ENCODE measurements at regions not wholly inside any gene's neighbourhood (a gene's known extent, or its start where the extent isn't known, plus 50 kb on each side); places are given as distances from the start of the nearest gene placed in this dataset.

- peak; percentile 74 for DNase-seq (ENCODE audit: low read depth)
Measured at GRCh38 chr6:148242180-148242579, 100.5 kb upstream of the SASH1 start.

GRCh38 chr6:148244217-148244935, 98.3 kb upstream of the SASH1 start:
- no peak for DNase-seq (ENCODE audit: low read depth)

GRCh38 chr6:148247386-148248063, 95.1 kb upstream of the SASH1 start:
- no peak for DNase-seq (ENCODE audit: low read depth)

DNA sequence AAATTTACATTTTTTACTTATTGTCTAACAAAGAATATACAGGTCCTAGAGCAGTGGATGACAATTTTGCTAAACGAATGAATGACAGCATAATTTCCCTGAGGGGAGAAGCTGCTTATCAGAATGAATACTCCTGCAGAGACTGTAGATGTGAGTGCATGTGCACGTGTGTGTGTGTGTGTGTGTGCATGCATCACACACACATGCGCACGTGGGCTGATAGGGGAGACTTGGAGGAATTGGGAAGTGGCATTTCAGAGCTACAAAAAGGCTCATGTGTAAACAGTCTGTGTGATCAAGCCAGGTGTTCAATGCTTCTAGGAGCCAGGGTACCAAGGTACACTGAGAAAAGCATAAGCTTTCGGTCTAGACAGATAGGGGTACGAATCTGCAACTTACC, 93.5 kb upstream of the SASH1 start:
- no peak for DNase-seq (ENCODE audit: low read depth)

- DNase-seq (ENCODE audit: low read depth): no peak
Measured at GRCh38 chr6:148249679-148250375, 92.8 kb upstream of the SASH1 start.

DNA sequence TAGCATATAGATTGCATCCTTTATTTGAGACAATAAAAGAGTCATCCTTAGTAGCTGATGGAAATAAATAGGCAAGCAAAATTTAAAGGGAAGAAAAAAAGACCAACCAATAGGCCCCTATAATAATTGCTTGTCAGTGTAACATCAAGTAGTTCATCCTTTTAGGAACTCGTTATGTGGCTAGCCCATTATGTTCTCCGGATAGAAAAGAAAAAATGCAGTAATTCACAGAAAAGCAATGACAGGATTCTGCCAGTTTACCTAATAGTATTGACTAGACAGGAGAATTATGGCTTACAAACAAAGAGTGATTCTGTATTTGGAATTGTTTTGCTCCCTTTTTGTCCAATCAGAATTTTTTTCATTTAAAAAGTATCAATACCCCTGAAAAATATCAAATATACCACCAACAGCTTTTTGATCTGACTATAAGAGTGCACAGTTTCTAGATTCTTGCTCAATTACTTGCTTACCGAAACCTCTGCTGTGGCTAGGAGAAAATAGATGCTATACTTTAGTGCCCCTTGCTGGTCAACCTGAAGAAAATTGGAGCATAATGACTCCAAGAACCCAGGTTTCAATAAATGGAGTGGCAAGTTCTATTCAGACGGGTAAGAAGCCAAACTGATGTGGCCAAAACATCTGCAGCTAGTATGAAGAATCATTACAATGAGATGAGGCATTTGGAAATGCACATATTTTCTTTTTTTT, 91.5 kb upstream of the SASH1 start:
- DNase-seq (ENCODE audit: low read depth): no peak

- no peak for DNase-seq (ENCODE audit: low read depth)
Measured at GRCh38 chr6:148251891-148252290, 90.7 kb upstream of the SASH1 start.

DNA sequence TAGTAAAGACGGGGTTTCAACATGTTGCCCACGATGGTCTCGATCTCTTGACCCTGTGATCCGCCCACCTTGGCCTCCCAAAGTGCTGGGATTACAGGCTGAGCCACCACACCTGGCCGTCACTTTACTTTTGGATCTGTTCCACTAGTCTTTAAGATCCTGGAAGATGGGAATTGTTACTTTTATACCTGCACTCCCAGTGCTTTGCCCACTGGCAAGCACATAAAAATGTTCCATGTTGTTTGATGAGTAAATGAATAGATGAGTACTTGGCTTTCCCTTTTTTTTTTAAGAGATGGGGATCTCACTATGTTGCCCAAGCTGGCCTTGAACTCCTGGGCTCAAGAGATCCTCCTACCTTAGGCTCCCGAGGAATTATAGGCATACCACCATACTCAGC, 84.8 kb upstream of the SASH1 start:
- DNase-seq (ENCODE audit: low read depth): no peak

GRCh38 chr6:148258868-148259267, 83.8 kb upstream of the SASH1 start:
- DNase-seq (ENCODE audit: low read depth): no peak

DNA sequence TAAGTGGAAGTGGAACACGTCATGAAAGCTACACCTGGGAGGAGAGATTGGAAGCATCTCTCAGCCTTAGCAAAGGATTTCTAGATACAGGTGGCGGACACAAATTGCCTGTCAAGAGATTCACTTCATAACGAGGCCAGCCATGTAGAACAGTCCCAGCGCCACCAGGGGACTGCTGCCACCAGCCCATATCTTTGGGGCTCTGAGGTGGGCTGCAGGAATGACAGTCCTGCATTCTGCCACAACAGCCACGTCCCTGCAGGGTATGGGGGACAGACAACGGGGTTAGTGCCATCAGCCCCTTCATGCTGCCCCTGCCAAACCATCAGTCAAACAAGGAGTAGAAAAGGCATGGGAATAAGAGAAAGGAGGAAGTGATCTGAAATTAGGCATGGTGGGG, 81.2 kb upstream of the SASH1 start:
- DNase-seq (ENCODE audit: low read depth): no peak

DNA sequence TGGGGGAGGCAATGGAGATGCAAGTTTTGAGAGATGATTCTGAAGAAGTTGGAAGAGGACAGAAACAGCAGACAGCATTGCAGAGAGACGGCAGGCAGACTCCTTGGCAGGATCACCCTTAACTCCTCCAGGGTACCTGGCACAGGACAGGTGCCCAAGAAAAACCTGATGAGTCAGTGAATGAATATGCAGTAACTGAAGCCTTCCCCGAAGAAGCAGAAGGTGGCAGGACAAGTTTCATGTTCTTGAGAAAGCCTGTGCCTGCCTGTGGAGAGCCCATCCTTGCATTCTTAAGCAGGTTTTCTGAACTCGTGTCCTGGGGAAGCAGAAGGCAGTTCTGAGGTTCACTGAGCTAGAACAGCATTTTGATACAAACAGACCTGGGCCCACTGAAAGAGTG, 79.6 kb upstream of the SASH1 start:
- no peak for DNase-seq (ENCODE audit: low read depth)

GRCh38 chr6:148263961-148264360, 78.7 kb upstream of the SASH1 start:
- DNase-seq (ENCODE audit: low read depth): no peak

DNA sequence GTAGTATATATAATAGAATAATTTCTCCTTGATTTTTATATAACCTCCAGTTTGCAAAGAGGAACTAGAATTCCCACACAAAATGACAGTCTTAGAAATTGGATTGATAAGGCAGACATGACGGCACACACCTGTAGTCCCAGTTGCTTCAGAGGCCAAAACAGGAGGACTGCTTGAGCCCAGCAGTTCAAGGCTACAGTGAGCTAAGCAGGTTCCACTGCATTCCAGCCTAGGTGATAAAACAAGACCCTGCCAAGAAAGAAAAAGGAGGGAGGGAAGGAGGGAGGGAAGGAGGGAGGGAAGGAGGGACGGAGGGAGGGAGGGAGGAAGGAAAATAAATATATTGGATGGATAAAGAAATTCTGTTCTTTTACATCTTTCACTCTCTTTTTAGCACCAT, 77.6 kb upstream of the SASH1 start:
- no peak for DNase-seq (ENCODE audit: low read depth)

DNA sequence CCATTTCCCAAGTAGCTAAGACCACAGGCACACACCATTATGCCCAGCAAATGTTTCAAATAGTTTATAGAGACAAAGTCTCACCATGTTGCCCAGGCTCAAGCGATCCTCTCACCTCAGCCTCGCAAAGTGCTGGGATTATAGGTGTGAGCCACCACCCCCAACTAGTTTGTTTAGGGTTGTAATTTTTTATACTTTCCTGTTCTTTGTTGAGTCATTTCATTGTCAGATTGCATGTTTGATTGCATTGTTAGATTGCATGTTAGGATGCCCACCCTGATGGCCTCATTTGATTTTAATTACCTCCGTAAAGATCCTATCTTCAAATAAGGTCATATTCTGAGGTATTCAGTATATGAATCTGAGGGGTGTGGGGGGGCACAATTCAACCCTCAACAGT, 73.3 kb upstream of the SASH1 start:
- no peak for DNase-seq (ENCODE audit: low read depth)

- peak; percentile 88 for DNase-seq (ENCODE audit: low read depth)
Measured at GRCh38 chr6:148271711-148272439, 70.8 kb upstream of the SASH1 start.

DNA sequence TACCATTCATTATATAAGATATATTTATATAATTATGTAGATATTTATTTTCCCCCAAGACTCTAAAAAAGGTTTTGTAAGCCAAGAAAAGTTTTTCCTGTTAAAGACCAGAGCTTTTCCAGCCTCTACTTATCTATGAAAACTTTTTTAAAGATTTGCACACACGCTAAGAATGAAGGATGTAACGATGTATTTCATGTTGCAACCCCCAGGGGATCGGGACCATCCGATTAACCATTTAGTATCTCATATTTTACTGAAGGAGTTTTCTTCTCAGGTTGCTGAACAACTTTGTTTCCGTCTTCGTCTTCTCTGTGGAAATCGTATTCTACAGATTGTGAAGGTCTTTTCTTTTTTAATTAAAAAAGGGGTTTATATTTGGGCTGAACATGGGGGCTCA, 70.0 kb upstream of the SASH1 start:
- DNase-seq (ENCODE audit: low read depth): no peak

DNA sequence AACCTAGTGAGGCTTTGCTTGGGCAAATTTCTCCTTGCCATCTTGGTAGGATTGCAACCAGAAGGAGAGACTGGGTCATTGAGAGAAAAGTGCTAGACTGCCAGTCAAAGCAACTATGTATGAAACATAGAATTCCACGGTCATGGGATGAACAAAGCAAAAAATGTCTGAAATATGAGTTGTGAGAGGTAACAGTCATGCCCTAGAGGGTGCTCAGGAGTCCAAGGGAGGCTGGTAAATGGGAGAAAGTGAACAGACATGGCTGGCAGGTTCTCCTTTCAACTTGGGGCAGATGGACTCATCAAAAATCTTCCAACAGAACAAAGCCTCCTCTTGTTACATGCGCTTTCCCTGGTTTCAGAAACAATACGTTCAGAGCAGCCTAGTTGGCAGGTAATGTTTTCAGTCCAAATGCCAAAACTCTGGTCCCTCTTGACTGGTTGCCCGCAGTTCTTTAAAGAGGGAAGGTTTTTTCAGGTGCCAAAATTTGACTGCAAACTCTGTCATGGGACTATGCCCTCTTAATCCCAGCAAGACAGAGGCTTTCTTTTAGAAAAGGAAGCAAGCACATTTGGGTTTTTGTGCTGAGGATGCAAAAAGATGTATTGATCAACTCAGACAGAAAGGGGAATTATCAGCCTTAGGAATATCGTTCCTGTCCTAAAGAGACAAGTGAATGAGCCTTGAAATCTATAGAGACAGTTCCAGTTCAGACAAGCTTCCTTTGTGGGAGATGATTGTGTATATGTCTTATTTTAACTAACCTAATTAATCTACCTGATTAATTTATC, 68.5 kb upstream of the SASH1 start:
- no peak for DNase-seq (ENCODE audit: low read depth)

DNA sequence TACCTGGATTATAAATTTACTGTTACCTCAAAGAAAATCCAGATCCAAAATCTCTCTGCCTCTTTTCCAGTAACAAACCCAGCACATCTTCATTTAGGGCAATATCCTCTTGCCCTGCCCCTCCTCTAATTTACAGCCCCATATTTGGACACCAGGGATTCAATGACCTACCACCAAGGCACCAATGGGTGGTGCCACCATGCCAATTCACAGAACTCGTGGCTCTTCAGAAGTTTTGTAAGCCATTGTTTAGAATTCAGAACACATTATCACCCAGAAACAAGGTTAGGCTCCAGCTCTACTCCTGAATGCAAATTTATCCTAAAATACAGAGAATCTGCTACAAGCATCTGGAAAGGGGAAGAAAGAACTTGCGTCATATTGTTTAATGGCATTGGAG, 67.8 kb upstream of the SASH1 start:
- no peak for DNase-seq (ENCODE audit: low read depth)

DNA sequence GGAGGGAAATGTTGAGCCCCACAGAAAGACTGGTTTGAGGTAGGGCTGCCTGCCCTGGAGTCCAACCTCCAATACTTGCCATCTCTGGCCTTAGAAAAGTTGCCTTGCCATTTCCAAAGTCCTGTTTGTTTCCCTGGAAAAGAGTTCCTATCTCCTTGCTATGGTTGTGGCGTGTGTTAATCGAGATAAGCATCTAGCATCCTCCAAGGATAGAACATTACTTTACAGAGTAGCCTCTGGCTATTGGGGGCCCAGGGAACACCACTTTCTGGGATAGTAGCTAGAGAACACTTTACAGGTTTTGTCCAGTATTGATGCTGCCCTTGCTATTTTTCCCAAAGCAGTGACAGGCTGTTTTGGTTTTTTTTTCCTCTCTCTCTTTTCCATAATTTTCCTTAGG, 57.4 kb upstream of the SASH1 start:
- no peak for DNase-seq (ENCODE audit: low read depth)

DNA sequence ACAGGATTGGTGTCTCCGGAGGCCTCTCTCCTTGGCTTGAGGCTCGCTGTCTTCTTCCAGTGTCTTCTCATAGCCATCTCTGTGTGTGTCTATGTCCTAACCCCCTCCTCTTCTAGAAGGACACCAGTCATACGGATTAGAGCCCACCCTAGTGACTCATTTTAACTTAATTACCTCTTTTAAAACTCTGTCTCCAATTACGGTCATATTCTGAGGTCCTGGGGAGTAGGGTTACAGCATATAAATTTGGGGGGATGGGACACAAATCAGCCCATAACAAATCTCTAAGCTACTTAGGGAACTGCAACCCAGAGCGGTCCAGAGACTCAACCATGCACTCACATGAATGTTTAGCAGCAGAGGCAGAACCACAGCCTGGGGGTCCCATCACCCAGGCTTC, 56.1 kb upstream of the SASH1 start:
- no peak for DNase-seq (ENCODE audit: low read depth)

Data from forelimb muscle (tissue), 1 donor.